ENCODE measurements at regions not wholly inside any gene's neighbourhood (a gene's known extent, or its start where the extent isn't known, plus 50 kb on each side); places are given as distances from the start of the nearest gene placed in this dataset.

GRCh38 chr4:3818371-3818770, 52.2 kb downstream of the ADRA2C start:
- no peaks in the 10 kb centered on the region for H3K9me3 ChIP-seq (replicated peaks in 1 of 3)
- no peaks in the 10 kb centered on the region for H3K27me3 ChIP-seq
- no peak overlapping the region for H3K4me3 ChIP-seq
- no peaks in the 10 kb centered on the region for H3K4me1 ChIP-seq (replicated peaks in 1 of 2)
- TF ChIP-seq CTCF (IDR thresholded peaks at IDR 0.05) = no peak
- no peak for TF ChIP-seq POLR2A (IDR thresholded peaks at IDR 0.05)
- intact Hi-C loops (cut with DNase I) = no loop called here
- WGBS, 4 donors = 79 to 88% (median 82%) methylated on average over 4 of the region's 4 CpGs
- DNase-seq = no peak
- no peaks in the 10 kb centered on the region for H3K36me3 ChIP-seq (replicated peaks in 1 of 2)
- H3K27ac ChIP-seq = no peak overlapping the region

- WGBS, 4 donors = 84 to 89% (median 87%) methylated on average over 10 to 17 of the region's 17 CpGs
- Histone ChIP-seq H3K27ac (no peak overlapping the region), H3K27me3 (no peaks in the 10 kb centered on the region), H3K9me3 (replicated peaks in 1 of 3) (no peaks in the 10 kb centered on the region), H3K4me3 (no peak overlapping the region), H3K36me3 (replicated peaks in 1 of 2) (no peaks in the 10 kb centered on the region), H3K4me1 (replicated peaks in 1 of 2) (no peaks in the 10 kb centered on the region)
- TF ChIP-seq CTCF (IDR thresholded peaks at IDR 0.05) (no peak), POLR2A (IDR thresholded peaks at IDR 0.05) (no peak)
- DNase-seq = no peak
- intact Hi-C loops (cut with DNase I) = no loop called here
Observed at GRCh38 chr4:3819210-3819919, 53.2 kb downstream of the ADRA2C start.

DNA sequence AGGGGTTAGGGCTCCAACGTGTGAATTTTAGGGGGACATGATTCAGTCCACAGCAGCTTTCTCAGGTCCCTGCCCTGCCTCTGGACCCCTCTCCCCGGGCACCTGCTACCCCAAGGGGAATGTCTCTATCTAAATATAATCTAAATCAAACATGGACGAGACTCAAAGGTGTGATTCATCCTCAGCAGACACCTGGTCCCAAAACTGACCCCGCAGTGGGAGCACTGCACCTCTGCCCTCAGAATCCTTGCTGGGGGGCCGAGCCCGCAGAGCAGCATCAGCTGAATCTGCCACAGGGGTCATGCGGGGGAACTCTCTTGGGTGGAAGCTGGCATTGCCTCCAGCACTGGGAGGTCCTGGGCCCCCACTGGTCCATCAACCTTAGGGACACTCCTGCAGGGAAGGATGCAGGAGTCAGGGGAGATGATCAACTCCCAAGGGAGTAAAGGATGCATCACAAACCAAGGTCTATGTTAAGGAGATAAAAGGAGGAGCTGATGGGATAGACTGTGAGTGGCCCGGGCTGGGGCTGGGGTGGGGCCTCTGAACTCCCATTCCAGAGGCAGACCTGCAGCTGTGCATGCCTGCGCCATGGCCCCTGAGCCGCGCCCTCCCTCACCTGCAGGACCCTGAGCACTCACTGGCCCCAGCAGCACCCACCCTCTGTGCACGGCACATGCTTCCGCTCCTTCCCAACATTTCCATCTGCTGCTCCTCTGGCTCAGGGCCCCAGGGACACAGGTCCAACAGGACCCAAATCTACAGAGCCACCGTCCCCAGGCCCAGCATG, 54.0 kb downstream of the ADRA2C start:
- H3K4me1 ChIP-seq (replicated peaks in 1 of 2) = no peaks in the 10 kb centered on the region
- 80 to 86% (median 83%) methylated on average over 10 to 14 of the region's 14 CpGs for WGBS, 4 donors
- no peaks in the 10 kb centered on the region for H3K27me3 ChIP-seq
- H3K27ac ChIP-seq = no peak overlapping the region
- no peak for DNase-seq
- intact Hi-C loops (cut with DNase I) = no loop called here
- H3K9me3 ChIP-seq (replicated peaks in 1 of 3) = no peaks in the 10 kb centered on the region
- TF ChIP-seq POLR2A (IDR thresholded peaks at IDR 0.05) (no peak), CTCF (IDR thresholded peaks at IDR 0.05) (no peak)
- H3K4me3 ChIP-seq = no peak overlapping the region
- no peaks in the 10 kb centered on the region for H3K36me3 ChIP-seq (replicated peaks in 1 of 2)

GRCh38 chr4:3820806-3821579, 54.8 kb downstream of the ADRA2C start:
- H3K4me3 ChIP-seq = no peak overlapping the region
- no peaks in the 10 kb centered on the region for H3K36me3 ChIP-seq (replicated peaks in 1 of 2)
- WGBS, 4 donors = 78 to 83% (median 80%) methylated on average over 21 to 24 of the region's 24 CpGs
- no peaks in the 10 kb centered on the region for H3K4me1 ChIP-seq (replicated peaks in 1 of 2)
- no peak overlapping the region for H3K27ac ChIP-seq
- H3K9me3 ChIP-seq (replicated peaks in 1 of 3) = no peaks in the 10 kb centered on the region
- intact Hi-C loops (cut with DNase I) = no loop called here
- TF ChIP-seq CTCF (IDR thresholded peaks at IDR 0.05) (no peak), POLR2A (IDR thresholded peaks at IDR 0.05) (no peak)
- no peak for DNase-seq
- no peaks in the 10 kb centered on the region for H3K27me3 ChIP-seq
